Suprapubic skin (tissue), 4 donors: ENCODE measurements at regions not wholly inside any gene's neighbourhood (a gene's known extent, or its start where the extent isn't known, plus 50 kb on each side); places are given as distances from the start of the nearest gene placed in this dataset.

Experiments
- EP300 ChIP-seq: sonication (generic); formaldehyde crosslinking; IDR thresholded peaks from one replicate; pipeline ENCODE4 v1.6.1; 2017; ENCODE audit warnings: antibody characterized with exemption
- POLR2AphosphoS5 ChIP-seq, 3 donors: sonication (generic); formaldehyde crosslinking; IDR thresholded peaks; one replicate each; pipeline ENCODE4 v1.6.1; 2017; ENCODE audit warnings: antibody characterized with exemption in 3 of 3
- TF ChIP-seq, protein P1 (sequence below), 2 donors: fragments of 200-600 bp in 1 of 2; fragments of 450-650 bp in 1 of 2; sonication (generic) in 1 of 2; IDR thresholded peaks; one replicate each; pipeline ENCODE4 v1.5.1; 2016 to 2019; ENCODE audit warnings: antibody characterized with exemption in 2 of 2, mild to moderate bottlenecking in 1 of 2, moderate library complexity in 1 of 2

DNA sequence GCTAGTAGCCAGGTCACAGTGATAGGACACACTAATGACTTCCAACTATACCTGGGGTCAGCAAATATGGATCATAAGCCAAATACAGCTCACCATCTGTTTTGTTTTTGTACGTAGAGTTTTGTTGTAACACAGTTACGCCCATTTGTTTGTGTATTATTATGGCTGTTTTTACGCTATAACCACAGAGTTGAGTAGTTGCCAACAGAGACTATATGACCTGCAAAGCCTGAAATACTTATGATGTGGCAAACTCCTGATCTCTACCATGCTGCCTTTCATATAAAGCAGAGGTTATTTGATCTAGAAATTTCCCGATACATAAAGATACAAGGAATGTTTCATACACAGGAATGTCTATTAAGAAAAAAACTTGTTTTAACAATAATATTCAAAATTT lies 152.2 kb downstream of the HNMT start:
- TF ChIP-seq POLR2AphosphoS5 (IDR thresholded peaks at IDR 0.05) (no peak), EP300 (no peak)
- TF ChIP-seq, protein P1, sequence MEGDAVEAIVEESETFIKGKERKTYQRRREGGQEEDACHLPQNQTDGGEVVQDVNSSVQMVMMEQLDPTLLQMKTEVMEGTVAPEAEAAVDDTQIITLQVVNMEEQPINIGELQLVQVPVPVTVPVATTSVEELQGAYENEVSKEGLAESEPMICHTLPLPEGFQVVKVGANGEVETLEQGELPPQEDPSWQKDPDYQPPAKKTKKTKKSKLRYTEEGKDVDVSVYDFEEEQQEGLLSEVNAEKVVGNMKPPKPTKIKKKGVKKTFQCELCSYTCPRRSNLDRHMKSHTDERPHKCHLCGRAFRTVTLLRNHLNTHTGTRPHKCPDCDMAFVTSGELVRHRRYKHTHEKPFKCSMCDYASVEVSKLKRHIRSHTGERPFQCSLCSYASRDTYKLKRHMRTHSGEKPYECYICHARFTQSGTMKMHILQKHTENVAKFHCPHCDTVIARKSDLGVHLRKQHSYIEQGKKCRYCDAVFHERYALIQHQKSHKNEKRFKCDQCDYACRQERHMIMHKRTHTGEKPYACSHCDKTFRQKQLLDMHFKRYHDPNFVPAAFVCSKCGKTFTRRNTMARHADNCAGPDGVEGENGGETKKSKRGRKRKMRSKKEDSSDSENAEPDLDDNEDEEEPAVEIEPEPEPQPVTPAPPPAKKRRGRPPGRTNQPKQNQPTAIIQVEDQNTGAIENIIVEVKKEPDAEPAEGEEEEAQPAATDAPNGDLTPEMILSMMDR (IDR thresholded peaks at IDR 0.05): no peak
